COLO668 (cell line): ENCODE measurements at regions not wholly inside any gene's neighbourhood (a gene's known extent, or its start where the extent isn't known, plus 50 kb on each side); places are given as distances from the start of the nearest gene placed in this dataset.

ENCODE experiments used
- DNase-seq: peaks from one replicate; lab custom pipeline; 2025; ENCODE audit not compliant: unreplicated experiment; lab: John Stamatoyannopoulos, UW

- no peak for DNase-seq
These were observed 123.1 kb upstream of the PIEZO2 start for GRCh38 chr18:11272516-11272915.

DNA sequence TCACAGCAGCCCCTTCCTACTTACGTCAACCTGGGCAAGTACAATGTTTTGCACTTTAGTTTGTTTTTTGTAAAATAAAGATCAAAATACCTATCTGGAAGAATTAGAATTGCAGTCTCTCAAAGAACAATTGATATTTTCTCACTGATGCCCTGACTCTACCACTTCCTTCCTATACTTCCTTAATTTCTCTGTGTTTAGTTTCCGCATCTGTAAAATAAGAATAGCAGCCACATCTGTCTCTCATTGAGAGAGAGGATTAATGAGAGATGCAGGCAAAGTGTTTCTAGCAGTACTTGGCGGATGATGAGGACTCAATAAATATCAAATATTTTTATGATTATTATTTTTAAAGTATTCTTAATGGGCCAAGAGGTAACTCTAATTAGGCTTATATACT, 122.6 kb upstream of the PIEZO2 start:
- no peak for DNase-seq

DNA sequence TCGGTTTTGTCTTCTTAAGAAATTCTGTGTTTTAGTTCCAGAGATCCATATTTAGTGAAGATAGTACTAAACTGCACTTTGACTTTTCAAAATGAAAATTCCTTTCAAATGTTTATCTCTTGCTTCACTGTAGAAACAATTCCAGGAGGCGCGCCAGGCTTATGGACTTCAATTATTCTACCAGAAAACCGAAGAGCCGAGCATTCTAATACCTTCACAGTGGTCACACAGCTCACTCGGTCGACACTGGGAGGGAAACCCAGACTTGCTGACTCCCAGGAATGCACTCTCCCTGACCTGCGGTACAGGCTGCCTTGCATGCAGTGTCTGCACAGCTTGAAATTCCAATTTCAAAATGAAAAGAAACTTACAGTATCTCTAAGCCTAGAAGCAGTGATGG, 119.9 kb upstream of the PIEZO2 start:
- no peak for DNase-seq

DNA sequence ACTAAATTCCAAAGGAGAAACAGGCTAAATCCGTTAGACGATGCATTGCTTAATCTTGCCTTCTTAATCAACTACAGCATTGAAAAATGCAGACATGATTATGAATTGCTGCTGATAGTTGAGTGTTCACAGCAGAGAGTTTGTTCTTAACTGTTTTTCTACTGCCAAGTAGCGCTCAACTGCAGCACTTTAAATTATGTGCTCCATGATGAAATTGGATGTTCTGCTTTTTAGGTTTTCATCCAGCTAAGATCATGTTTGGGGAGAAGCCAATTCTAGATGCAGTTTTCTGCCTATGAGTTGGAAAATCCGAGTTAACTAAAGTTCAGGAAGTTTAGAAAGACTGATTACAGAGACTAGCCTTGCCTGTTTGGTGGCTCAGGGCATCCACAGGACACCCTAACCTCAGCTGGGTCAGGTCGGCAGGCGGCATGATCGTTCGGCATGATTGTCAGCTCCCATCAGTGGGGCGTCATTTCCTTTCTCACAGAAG, 119.4 kb upstream of the PIEZO2 start:
- no peak for DNase-seq

- no peak for DNase-seq
These were observed 118.8 kb upstream of the PIEZO2 start for GRCh38 chr18:11268153-11268552.

- no peak for DNase-seq
These were observed 117.6 kb upstream of the PIEZO2 start for GRCh38 chr18:11266781-11267480.

GRCh38 chr18:11261486-11261885, 112.1 kb upstream of the PIEZO2 start:
- no peak for DNase-seq

GRCh38 chr18:11260961-11261461, 111.6 kb upstream of the PIEZO2 start:
- no peak for DNase-seq

GRCh38 chr18:11259469-11260150, 110.2 kb upstream of the PIEZO2 start:
- no peak for DNase-seq

GRCh38 chr18:11258039-11258610, 108.8 kb upstream of the PIEZO2 start:
- no peak for DNase-seq

- DNase-seq = no peak
These were observed 106.9 kb upstream of the PIEZO2 start for GRCh38 chr18:11256251-11256650.

GRCh38 chr18:11251891-11252270, 102.5 kb upstream of the PIEZO2 start:
- no peak for DNase-seq

DNA sequence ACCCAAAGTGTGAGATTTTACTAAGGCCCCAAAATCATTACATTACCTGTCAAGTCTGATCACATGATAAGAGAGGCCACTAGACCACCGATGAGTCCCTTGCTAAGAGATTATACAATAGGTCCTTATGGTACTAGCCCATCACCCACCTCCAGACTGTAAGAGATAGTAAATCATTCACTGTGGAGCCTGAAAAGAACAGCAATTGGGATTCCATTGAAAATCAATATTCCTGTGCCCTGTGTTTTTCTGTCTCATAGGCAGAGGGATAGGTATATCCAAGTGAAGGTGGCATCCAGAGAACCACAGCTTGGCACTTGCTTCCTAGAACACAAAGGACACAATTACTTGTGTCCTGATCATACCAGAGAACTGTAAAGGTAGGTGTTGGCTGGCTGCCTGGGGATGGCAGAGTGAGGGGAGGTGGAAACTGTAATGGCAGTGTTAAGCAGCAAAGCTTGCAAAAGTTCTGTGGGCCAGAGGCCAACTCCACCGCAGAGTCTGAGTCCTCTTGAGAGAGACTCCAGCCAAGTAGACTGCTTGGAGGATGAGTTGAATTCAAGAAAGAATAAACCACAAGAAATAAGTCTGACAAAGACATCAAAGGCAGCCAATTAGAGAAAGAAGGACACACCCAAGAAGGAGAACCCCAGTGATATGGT, 102.0 kb upstream of the PIEZO2 start:
- DNase-seq = no peak

- no peak for DNase-seq
These were observed 100.0 kb upstream of the PIEZO2 start for GRCh38 chr18:11249391-11249790.

DNA sequence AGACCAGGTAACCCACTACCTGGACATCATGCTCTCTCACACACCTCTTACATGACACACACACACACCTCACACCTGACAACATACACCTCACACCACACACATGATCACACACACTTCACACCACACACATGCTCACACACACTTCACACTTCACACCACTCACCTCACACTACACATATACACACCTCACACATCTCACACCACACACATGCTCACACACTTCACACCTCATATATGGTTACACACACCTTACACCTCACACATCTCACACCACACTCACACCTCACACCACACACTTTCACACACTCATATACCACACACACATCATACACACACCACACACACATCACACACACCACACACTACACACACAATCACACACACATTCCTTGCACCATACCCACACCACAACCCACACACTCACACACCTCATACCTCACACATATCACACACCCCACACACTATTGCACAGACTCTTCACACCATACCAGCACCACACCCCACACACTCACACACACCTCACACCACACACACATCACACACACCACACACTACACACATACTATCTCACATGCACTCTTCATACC, 98.1 kb upstream of the PIEZO2 start:
- DNase-seq = no peak

- no peak for DNase-seq
These were observed 97.3 kb upstream of the PIEZO2 start for GRCh38 chr18:11246495-11247300.

DNA sequence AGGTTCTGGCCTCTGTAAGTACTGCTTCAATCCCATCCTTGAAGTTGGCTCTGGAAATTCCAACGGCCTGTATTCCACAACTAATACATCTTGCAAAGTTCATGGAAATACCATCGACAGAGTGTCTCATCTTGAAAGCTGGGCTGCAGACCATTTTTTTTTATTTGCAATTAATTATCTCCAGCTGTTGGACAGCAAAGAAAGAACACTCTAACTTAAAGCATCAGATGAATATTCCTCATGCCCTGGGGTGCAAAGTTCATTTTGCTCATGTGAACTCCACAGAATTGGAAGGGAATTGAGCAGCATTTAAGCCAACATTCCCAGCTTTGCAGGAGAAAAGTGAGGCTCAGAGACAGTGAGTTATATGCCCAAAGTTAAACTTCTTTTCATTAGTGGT, 96.5 kb upstream of the PIEZO2 start:
- no peak for DNase-seq

DNA sequence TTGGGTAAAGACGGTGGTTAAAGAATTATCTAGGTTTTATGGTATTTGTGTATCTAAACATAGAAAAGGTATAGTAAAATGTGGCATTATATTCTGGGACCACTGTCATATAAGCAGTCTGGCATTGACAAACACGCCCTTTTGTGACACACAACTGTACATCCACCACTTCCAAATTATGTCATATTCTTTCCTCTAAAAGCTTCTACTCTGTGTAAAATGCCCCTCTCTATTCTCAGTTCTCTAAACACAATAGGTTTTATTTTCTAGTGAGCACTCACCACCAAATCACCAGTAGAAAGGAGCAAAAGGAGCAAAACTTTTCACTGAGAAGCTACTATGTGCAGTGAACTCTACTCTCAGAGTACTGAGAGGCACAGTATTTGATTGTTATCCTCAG, 88.1 kb upstream of the PIEZO2 start:
- DNase-seq = no peak

GRCh38 chr18:11237066-11237465, 87.7 kb upstream of the PIEZO2 start:
- no peak for DNase-seq

GRCh38 chr18:11224153-11224552, 74.8 kb upstream of the PIEZO2 start:
- DNase-seq = no peak
